HG02571 (cell line): ENCODE measurements at regions not wholly inside any gene's neighbourhood (a gene's known extent, or its start where the extent isn't known, plus 50 kb on each side); places are given as distances from the start of the nearest gene placed in this dataset.

ENCODE experiments used
- ATAC-seq: cut with Tn5 transposase; IDR thresholded peaks from one replicate; pipeline ENCODE4 v1.9.1; 2021; ENCODE audit warnings: mild to moderate bottlenecking, moderate library complexity; ENCODE audit not compliant: unreplicated experiment

DNA sequence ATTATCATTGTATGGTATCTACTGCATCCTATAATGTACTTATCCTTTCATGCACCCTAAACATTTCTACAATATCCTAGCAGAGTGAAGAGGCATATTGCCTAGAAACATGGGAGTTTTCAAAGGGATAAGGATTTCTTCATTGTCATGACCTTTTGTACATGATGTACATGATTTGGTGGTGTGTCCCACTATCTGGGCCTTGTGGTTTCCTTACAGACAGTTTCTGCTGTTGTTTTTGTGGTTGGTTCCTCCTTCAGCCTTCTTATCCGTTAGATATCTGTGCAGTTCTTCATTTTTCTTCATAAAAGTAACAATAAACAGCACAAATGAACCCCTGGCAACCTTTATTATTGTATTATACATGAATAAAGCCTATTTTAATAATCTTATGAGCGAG is 70.4 kb upstream of the BACH1 start:
- no peak for ATAC-seq

DNA sequence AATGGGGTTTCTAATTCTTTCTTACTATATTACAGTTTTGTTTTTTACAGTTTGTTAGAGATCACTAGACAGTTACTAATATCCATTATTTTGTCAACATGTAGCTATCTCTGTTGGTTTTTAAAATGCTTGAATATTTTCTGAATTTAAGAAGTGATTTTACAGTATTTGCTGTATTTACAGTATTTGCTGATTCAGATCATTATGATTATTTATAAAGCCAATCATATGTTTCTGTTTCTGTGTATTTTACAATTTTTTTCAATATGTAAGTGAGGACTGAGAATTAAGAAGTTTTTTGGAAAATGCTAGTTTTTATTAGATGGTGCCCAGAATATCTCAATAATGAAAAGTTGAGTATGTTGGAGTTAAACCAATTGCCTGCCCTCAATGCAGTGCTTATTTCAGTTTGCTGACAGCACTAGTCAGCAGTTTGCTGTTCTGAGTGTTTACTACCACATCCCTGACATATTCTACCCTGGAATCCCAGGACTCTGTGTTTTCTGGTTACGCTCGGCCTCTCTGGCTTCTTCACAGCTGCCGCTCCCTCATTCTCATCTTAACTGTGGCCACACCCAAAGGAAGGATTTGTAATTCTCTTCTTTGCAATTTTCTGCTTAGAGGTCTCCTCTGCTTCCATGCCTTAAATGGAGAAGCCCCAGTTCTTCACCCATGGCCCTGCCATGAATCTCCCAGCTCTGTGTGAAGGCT is 68.0 kb upstream of the BACH1 start:
- no peak for ATAC-seq

GRCh38 chr21:29231756-29232529 is 66.8 kb upstream of the BACH1 start:
- ATAC-seq = no peak

DNA sequence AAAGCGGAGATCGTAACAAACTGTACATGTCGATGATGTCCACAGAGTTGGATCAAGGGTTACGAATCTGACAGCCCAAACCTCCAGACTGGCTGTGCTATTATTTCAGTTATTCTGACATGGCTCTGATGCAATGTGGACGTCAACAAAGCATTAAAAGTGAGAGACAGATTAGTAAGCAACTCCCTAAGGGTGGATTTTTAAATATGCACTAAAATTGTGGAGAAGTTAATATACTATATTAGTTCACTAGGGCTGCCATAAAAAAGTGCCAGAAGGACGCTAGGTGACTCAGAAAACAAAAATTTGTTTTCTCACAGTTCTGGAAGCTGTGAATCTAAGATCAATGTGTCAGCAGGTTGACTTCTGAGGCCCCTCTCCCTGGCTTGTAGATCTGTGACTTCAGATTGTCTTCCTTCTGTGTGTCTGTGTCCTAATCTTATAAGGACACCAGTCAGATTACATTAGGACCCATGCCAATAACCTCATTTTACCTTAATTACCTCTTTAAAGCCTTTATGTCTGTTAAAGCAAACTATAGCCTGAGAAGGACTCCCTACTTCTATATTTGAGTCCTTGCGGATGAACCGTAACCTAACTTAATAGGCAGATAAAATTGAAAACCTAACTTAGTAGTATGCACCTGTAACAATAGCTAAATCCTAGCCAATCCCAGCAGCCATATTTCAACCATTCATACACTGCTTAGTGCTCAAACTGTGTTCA is 66.0 kb upstream of the BACH1 start:
- no peak for ATAC-seq

- ATAC-seq = peak; percentile 10
Observed at GRCh38 chr21:29233256-29233546, 65.5 kb upstream of the BACH1 start.

GRCh38 chr21:29233611-29234540 is 64.8 kb upstream of the BACH1 start:
- peak; percentile 65 for ATAC-seq

- peak; percentile 45 for ATAC-seq
Observed at GRCh38 chr21:29235714-29236197, 63.0 kb upstream of the BACH1 start.

DNA sequence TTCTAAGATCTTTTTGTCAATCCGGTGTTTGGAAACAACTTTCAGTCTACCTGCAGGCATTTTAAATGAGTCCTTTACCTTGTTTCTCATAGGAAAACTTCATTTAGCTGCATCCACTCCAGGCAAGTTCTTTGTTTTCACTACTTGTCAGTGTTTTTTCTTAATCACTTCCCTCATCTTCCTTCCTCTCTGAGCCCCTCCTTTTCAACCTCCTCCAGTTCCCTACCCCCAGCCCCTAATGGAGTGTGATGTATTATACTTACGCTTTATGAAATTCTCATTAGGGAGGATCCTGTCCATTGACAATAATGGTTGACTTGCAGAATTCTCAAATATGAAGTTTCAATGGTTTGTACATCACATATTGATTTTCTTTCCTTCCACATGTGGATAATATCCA is 62.5 kb upstream of the BACH1 start:
- no peak for ATAC-seq

DNA sequence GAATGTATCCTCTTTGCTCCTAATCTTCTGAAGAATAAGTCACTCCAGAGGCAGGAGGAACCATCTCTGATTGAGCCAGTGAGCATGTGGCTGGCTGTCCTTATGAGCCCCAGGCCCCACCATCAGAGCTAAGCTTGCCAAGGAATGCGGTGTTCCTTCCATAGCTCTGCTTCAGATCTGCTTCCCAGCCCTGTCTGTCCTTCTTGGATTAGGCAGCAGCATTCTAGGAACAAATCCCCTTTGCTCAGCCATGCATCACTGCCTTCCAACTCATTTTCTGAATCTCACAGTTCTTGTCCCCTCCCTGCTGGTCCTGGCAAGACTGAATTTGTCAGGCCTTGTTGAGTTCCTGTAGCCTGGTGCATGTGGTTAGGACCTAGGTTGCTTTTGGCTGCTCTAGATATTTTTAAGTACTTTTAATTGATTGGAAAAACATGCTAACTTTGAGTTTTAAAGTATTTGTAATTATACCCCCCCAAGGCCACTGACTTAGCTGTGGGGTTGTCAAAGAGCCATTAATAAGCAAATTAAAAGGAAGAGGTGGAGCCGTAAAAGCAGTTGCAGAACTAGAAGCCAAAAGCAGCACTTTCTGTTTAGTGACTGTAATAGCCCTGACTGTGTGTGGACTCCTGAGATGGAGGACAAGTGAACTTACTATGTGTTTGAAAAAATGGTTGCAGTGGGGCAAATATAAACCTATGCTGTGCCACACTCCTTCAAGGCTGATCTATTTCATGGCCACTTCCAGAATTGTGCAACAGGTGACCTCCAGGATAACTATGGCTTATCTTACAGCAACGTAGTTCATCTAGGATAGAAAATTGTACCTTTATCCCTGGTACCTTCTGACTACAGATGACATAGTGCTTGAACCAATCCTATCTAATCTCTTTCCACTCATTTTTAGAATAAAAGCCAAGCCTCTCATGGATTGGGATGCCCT is 61.3 kb upstream of the BACH1 start:
- no peak for ATAC-seq

- no peak for ATAC-seq
Observed at GRCh38 chr21:29238053-29238966, 60.4 kb upstream of the BACH1 start.

DNA sequence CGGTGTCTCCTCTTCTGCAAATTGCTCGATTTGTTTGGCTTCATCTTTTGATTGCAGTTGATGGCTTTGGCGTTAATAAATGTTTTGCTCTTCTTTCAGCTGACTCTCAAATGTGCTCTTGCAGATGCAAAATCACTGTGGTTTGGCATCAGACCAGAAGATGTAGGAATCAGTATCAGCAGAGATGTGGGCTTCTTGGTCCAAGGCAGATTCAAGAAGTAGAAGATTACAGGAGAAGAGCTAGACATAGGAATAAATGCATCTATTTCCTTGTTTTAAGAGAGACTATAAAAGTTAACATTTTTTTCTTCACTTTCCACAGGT is 59.8 kb upstream of the BACH1 start:
- no peak for ATAC-seq

DNA sequence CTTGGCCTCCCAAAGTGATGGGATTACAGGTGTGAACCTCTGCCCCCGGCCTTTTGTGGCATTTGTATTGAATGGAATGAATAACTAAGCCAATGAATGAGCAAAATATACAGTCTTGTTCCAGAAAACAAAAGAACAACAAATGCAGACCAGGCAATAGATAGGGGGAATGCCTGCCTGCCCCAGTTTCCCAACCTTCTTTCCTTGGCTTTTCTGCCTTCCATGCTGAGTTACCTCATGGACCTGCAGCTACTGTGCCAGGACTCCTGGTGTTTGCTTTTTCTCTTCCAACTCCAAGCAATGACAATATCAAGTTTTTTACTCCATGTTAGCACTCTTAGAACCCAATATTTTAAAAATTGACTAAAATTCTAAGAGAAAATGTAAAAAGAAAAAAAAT is 58.6 kb upstream of the BACH1 start:
- no peak for ATAC-seq

DNA sequence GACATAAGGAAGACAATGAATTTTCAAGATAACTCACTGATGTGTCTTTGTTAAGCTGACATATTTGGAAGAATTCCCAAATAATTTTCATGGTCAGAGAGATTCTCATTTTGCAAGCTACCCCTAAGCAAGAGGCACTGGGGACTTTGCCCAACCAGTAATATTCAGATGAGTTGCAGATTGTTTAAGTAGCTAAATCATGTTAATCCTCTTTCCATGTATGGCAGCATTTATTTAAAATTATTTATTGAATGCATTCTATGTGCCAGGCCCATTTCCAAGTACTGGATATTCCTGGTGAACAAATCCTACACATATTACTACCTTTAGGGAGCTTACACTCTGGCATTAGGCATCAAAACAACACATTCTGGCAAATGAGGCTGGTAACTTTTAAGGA is 56.5 kb upstream of the BACH1 start:
- ATAC-seq = no peak

DNA sequence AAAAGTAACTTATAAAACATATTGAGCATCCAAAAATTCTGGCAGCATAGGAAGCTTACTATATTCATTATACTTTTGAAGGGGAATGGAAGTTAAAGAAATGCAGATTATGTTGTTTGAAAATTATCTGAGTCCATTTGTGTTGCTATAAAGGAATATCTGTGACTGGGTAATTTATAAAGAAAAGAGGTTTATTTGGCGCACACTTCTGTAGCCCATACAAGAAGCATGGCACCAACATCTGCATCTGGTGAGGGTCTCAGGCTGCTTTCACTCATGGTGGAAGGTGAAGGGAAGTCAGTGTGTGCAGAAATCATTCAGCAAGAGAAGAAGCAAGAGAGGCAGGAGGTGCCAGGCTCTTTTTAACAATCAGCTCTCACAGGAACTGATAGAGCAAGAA is 55.5 kb upstream of the BACH1 start:
- no peak for ATAC-seq

GRCh38 chr21:29245104-29245643 is 53.5 kb upstream of the BACH1 start:
- peak; percentile 80 for ATAC-seq

DNA sequence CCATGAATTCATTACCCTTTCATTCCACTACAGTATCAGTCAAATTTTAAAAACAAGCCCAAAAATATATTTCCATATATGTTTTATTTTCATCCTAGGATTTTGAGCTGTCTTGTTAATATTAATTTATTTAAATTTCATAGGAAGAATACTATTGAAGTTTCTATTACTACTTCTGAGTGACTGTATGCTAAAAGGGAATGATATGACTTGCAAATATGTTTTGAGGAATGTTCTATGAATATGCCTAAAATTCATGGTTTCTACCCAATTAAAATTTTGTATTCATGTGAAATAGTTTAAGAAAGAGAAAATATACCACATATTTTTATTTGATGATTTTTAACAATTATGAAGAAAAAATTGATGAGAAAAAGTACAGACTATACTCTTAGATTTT is 52.9 kb upstream of the BACH1 start:
- no peak for ATAC-seq

GRCh38 chr21:29246614-29247013 is 52.1 kb upstream of the BACH1 start:
- no peak for ATAC-seq

GRCh38 chr21:29248124-29248523 is 50.6 kb upstream of the BACH1 start:
- ATAC-seq = no peak
